Nephron (organoid): ENCODE measurements at regions not wholly inside any gene's neighbourhood (a gene's known extent, or its start where the extent isn't known, plus 50 kb on each side); places are given as distances from the start of the nearest gene placed in this dataset.
A peak's percentile ranks its signal among the peaks of the same experiment; 100 is the strongest.

Experiments used
- H3K27ac Mint-ChIP-seq, 3 experiments: 2 replicates each; pipeline ENCODE4 v1.8.0; 2020; ENCODE audit warnings: mixed read lengths in 3 of 3, mild to moderate bottlenecking in 2 of 3, moderate library complexity in 1 of 3
- H3K27me3 Mint-ChIP-seq: 2 replicates; pipeline ENCODE4 v1.8.0; 2021; ENCODE audit warnings: low read depth, mild to moderate bottlenecking, moderate library complexity, mixed read lengths
- H3K36me3 Mint-ChIP-seq: 2 replicates; pipeline ENCODE4 v1.8.0; 2020; ENCODE audit warnings: low read depth, mixed read lengths
- H3K4me1 Mint-ChIP-seq: 2 replicates; pipeline ENCODE4 v1.8.0; 2020; ENCODE audit warnings: mixed read lengths
- H3K4me3 Mint-ChIP-seq, 3 experiments: 2 replicates each; pipeline ENCODE4 v1.8.0; 2020; ENCODE audit warnings: mild to moderate bottlenecking in 3 of 3, mixed read lengths in 3 of 3, moderate library complexity in 2 of 3
- H3K9me3 Mint-ChIP-seq: 2 replicates; pipeline ENCODE4 v1.8.0; 2020; ENCODE audit warnings: mixed read lengths
- CTCF ChIP-seq, 3 experiments: fragments of 200-600 bp; sonication (generic); IDR thresholded peaks; one replicate each; pipeline ENCODE4 v1.5.0; 2021; ENCODE audit warnings: antibody characterized with exemption in 3 of 3; ENCODE audit not compliant: unreplicated experiment in 3 of 3

DNA sequence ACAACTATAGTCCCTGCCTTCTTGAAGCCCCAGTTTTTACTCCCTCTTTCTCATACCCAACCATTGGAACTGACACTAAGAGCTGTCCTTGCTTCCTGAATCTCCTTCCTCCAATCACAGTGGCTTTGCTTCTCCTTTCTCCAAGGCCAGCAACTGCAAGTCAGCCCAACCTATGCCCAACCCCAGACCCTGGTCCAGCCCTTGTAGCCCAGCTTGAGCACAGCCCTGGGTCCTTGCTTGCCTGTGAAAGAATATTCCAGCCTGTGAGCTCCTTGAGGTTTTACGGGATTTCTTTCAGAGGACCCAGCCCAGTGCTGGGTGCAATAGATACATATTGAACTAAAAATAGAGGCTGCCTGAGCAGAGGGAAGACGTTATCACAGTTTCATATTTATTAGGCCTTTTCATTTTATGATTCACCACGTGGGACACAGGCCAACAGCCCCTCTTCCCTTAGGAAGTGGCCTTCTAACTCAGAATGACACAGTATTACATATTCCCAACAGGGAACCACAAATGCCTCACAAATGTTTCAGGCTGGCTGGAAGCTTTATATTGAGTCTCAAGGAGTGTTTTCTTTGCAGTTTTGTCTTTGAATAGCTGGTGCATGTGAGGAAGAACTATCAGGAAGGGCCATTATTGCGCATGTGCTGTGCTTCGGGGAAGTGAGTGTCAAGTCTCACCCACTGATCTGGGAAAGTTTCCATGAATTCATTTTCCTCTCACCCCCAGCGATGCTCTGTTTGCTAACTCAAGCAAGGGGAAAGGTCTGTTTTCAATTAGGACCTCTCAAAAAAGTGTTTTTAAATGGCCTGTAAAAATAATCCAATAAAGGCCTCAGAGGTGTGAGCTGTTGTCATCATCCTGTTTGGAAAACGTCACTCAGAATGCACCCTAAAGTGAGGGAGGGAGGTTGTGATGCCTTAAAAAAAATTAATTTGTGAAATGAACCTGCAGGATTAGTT lies 92.3 kb upstream of the NFIA start:
- peak overlapping the region; percentile 89 to 93 (median 92) for H3K27ac Mint-ChIP-seq
- no peaks in the 10 kb centered on the region for H3K27me3 Mint-ChIP-seq
- peaks cover 46% of the 10 kb centered on the region for H3K4me1 Mint-ChIP-seq
- no peak for TF ChIP-seq CTCF (IDR thresholded peaks at IDR 0.05; ENCODE audit: unreplicated experiment in 3 of 3)
- H3K9me3 Mint-ChIP-seq, result no peaks in the 10 kb centered on the region
- H3K4me3 Mint-ChIP-seq, result peak overlapping the region in 2 of 3 experiments; percentile 22 to 30
- H3K36me3 Mint-ChIP-seq, result no peaks in the 10 kb centered on the region

DNA sequence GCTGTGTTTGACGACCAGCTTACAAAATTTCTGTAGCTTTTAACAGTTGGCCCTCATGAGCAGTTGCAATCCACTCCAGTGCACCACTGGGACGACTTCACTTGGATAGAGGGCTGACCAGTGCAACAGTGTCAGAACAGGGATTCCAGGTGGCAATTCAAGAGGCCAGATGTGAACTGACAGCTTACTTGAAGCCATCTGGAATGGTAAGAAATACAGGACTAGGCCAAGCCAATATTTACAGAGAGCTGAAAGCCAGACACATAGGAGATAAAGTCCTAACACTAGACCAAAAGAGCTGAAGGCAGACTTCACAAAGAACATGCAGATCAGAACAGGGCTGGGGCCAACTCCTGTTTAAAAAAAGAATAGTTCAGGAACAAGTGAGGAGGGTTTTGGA lies 93.5 kb upstream of the NFIA start:
- H3K27ac Mint-ChIP-seq, result peak overlapping the region; percentile 89 to 93 (median 92)
- H3K4me3 Mint-ChIP-seq, result no peak overlapping the region
- no peaks in the 10 kb centered on the region for H3K27me3 Mint-ChIP-seq
- H3K4me1 Mint-ChIP-seq, result peaks cover 57% of the 10 kb centered on the region
- no peaks in the 10 kb centered on the region for H3K9me3 Mint-ChIP-seq
- no peaks in the 10 kb centered on the region for H3K36me3 Mint-ChIP-seq
- no peak for TF ChIP-seq CTCF (IDR thresholded peaks at IDR 0.05; ENCODE audit: unreplicated experiment in 3 of 3)

DNA sequence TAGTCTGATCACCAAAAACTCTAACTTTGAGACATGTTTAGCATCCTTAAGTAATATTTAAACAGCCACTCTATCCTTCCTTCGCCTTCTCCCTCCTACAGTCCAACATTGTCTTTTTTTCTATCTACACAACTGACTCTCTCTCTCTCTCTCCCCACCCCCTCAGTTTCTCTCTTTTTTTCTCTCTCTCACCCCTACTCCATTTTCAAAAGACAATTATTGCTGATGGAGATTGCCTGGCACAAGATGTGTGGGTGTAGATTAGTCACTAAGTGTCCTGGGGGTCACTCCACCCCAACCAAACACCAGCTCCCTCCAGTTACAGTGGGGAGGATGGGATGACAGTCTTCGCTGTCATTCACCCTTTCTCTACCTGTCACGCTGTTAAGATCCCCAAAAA lies 94.5 kb upstream of the NFIA start:
- H3K4me1 Mint-ChIP-seq, result peaks cover 55% of the 10 kb centered on the region
- no peak overlapping the region for H3K27ac Mint-ChIP-seq
- no peaks in the 10 kb centered on the region for H3K36me3 Mint-ChIP-seq
- no peak for TF ChIP-seq CTCF (IDR thresholded peaks at IDR 0.05; ENCODE audit: unreplicated experiment in 3 of 3)
- H3K9me3 Mint-ChIP-seq, result no peaks in the 10 kb centered on the region
- no peak overlapping the region for H3K4me3 Mint-ChIP-seq
- no peaks in the 10 kb centered on the region for H3K27me3 Mint-ChIP-seq

- Mint-ChIP-seq H3K27ac (peak overlapping the region; percentile 71 to 85 (median 80)), H3K36me3 (no peaks in the 10 kb centered on the region), H3K27me3 (no peaks in the 10 kb centered on the region), H3K4me1 (peaks cover 32% of the 10 kb centered on the region), H3K9me3 (no peaks in the 10 kb centered on the region), H3K4me3 (peak overlapping the region in 1 of 3 experiments; percentile 22)
- TF ChIP-seq CTCF (IDR thresholded peaks at IDR 0.05; ENCODE audit: unreplicated experiment in 3 of 3), result no peak
Observed at GRCh38 chr1:60984062-60984799, 98.1 kb upstream of the NFIA start.

DNA sequence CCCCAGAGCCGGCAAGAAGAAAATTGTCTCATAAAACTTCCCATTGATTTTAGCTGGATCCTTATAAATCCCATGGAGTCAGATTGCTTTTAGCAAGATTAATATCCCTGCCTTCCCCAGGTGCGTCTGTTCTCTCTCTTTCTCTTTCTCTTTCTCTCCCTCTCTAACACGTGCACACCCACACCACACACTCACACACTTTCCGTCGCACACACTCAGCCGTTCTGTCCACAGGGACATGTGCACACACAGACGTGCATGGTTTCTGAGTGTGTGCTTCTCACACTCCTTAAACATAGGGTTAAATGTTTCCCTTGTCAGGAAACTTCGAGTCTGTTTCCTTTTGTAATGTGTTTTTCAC lies 98.7 kb upstream of the NFIA start:
- no peaks in the 10 kb centered on the region for H3K9me3 Mint-ChIP-seq
- H3K36me3 Mint-ChIP-seq, result no peaks in the 10 kb centered on the region
- TF ChIP-seq CTCF (IDR thresholded peaks at IDR 0.05; ENCODE audit: unreplicated experiment in 3 of 3), result no peak
- H3K27ac Mint-ChIP-seq, result peak overlapping the region; percentile 71 to 85 (median 80)
- peak overlapping the region in 1 of 3 experiments; percentile 2 for H3K4me3 Mint-ChIP-seq
- no peaks in the 10 kb centered on the region for H3K27me3 Mint-ChIP-seq
- H3K4me1 Mint-ChIP-seq, result peaks cover 27% of the 10 kb centered on the region
